ENCODE measurements at regions not wholly inside any gene's neighbourhood (a gene's known extent, or its start where the extent isn't known, plus 50 kb on each side); places are given as distances from the start of the nearest gene placed in this dataset.
A peak's percentile ranks its signal among the peaks of the same experiment; 100 is the strongest.

DNA sequence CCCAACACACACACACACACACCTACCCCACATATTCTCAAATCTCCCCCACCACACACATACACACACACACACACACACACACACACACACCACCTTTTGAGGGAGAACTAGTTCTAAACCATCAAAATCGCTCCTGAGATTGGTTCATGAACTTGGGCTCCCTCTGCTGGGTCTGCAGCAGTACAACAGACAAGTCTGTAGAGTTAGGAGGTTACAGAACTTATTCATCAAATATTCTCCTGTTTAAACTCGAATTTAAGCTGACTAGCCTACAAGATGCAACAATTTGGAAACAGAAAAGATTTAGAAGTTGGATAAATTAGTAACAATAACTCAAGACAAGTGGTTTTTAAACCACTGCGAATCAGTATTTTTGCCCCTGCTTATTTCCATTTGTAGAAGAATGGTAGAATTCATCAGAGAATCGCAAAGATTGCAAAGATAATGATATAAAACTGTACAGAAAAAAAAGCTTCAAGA lies 136.4 kb upstream of the USP15 start:
- peak; percentile 9 for DNase-seq (ENCODE audit: low read depth)
- TF ChIP-seq, protein P1, sequence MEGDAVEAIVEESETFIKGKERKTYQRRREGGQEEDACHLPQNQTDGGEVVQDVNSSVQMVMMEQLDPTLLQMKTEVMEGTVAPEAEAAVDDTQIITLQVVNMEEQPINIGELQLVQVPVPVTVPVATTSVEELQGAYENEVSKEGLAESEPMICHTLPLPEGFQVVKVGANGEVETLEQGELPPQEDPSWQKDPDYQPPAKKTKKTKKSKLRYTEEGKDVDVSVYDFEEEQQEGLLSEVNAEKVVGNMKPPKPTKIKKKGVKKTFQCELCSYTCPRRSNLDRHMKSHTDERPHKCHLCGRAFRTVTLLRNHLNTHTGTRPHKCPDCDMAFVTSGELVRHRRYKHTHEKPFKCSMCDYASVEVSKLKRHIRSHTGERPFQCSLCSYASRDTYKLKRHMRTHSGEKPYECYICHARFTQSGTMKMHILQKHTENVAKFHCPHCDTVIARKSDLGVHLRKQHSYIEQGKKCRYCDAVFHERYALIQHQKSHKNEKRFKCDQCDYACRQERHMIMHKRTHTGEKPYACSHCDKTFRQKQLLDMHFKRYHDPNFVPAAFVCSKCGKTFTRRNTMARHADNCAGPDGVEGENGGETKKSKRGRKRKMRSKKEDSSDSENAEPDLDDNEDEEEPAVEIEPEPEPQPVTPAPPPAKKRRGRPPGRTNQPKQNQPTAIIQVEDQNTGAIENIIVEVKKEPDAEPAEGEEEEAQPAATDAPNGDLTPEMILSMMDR (conservative IDR thresholded peaks at IDR 0.05; ENCODE audit: low read depth, low read length), result peak; percentile 85
- H3K4me3 ChIP-seq (ENCODE audit: low read depth, low read length), result no peak overlapping the region

DNA sequence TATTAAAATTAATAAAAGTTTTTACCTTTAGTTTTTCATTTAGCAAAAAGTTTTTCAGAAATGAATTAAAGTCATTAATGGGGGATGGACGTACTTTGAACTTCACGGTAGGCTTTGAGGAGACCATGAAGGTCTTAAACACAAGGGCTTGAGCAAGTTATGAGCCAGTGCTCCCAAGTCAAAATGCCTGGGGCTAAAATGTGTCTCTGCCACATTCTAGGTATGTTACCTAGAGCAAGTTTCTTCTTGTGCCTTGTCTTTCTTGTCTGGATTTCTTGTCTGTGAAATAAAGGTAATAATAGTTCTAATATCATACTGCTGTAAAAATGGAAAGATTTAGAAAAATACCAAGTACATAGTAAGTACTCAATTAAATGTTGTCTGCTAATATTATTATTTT lies 132.7 kb upstream of the USP15 start:
- TF ChIP-seq, protein P1 (conservative IDR thresholded peaks at IDR 0.05; ENCODE audit: low read depth, low read length), result no peak
- H3K4me3 ChIP-seq (ENCODE audit: low read depth, low read length), result no peak overlapping the region
- no peak for DNase-seq (ENCODE audit: low read depth)

DNA sequence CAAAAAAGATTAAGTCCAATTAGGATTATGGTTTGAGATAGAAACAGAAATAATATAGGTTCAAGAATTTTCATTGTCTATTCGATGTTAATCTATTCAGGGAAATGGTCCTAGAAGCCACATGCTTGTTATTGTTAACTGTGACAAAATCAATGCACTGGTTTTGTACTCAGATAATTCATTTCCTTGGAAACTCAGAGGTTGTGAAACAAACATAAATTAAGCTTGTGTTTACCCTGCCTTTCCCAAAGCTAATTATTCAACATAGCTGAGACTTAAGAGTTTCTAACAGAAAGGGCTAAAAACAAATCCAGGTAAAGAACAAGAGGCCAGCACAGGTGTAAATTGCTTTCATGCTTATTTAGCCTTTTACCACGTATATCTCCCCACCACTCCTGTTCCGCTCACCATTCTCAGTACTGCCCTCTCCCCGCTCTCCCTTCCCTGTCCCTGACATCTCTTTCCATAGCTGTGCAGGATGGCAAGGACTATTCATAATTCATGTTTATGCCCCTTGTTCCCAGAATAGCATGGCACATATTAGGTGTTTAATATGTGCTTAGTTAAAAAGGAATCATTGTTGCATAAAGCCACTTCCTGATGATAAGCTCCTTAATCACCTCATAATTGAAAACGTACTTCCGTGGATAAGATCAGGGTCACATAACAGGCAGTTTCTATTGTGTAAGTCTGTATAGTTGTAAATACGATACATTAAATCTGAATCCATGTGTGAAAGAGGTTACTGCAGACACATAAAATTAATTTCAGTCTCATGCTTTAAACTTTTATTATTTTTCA lies 131.8 kb upstream of the USP15 start:
- no peak for DNase-seq (ENCODE audit: low read depth)
- TF ChIP-seq, protein P1 (conservative IDR thresholded peaks at IDR 0.05; ENCODE audit: low read depth, low read length), result no peak

DNA sequence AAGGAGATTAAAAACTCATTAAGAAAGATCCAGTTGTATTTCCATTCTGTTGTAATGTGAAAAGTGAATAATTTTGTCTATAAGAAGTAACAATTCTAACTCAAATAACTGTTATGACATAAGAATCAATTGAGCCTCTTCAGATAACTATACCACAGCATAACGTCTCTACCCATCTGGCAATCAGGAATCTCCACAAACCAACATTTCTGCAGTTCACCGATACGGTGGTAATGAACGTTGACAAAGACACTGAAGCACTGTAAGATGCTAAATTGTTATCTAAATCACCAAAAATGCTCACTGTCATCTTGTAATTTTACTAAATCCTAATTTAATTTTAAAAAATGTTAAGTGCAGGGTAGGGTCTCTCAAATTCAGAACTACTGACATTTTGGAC lies 130.9 kb upstream of the USP15 start:
- TF ChIP-seq, protein P1 (conservative IDR thresholded peaks at IDR 0.05; ENCODE audit: low read depth, low read length), result no peak
- DNase-seq (ENCODE audit: low read depth), result no peak
- H3K4me3 ChIP-seq (ENCODE audit: low read depth, low read length), result no peak overlapping the region

More for the DNA sequence above, 131.8 kb upstream of the USP15 start:
- H3K4me3 ChIP-seq (ENCODE audit: low read depth, low read length), result no peak overlapping the region

DNA sequence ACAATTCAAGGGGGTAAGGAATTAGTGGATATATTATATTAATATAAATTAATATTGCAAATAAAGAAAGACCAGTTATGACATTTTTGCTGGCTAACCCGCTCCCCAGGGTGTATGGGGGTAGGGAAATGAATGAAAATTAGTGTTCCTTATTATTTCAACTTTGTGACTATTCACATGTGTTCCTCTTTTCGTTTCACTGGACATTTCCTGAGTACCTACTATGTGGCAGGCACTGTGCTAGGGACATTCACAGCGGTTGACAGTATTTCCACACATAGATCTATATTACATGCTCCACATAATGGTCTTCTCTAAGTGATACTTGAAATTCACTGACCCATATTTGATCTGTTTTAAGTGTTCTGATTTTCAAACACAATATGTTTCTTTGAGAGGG lies 129.8 kb upstream of the USP15 start:
- TF ChIP-seq, protein P1 (conservative IDR thresholded peaks at IDR 0.05; ENCODE audit: low read depth, low read length), result no peak
- no peak overlapping the region for H3K4me3 ChIP-seq (ENCODE audit: low read depth, low read length)
- no peak for DNase-seq (ENCODE audit: low read depth)

DNA sequence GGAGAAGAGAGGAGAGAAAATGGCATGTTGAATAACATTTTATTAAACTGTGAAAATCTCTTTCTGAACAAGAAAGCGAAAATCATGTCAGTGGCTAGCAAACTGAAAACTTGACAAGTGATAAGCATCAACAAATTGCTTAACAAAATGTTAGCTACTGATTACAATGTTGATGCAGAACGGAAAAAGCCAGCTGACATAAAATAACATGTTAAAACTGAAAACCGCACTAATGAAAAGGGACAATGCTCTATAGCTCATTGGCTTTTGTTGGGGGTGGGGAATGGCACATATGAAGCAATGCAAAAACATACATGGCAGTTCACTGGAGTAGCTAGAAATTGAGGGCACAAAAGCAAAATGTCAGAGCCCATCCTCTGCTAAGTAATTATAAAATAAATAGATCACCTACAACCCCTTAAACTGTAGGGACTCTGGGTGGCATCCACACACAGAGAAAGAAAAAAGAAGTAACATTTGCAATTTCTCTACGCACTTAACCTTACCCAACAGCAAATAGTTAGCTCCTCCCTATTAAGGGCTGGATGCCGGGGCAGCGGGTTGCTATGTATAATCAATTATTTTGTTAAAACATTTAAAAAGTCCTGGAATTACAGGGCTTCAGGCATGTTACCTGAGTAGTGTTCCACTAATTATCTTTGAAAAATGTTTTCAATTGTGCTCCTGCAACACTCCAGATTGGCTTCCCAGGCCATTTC lies 129.2 kb upstream of the USP15 start:
- DNase-seq (ENCODE audit: low read depth), result no peak
- no peak overlapping the region for H3K4me3 ChIP-seq (ENCODE audit: low read depth, low read length)

More for the DNA sequence above, 129.2 kb upstream of the USP15 start:
- TF ChIP-seq, protein P1 (conservative IDR thresholded peaks at IDR 0.05; ENCODE audit: low read depth, low read length), result no peak

Data from epithelial cell of proximal tubule (primary cell).